T-helper 1 cell treated with Interleukin-12 subunit alpha and Interleukin-12 subunit beta and Interleukin-4 antibody, amounts not matched to agents 30 μg/mL and 1 μg/mL, for 36 hours (primary cell): ENCODE measurements at regions not wholly inside any gene's neighbourhood (a gene's known extent, or its start where the extent isn't known, plus 50 kb on each side); places are given as distances from the start of the nearest gene placed in this dataset.

Experiments
- H3K27ac Mint-ChIP-seq: one replicate; pipeline ENCODE4 v1.8.0; 2021; ENCODE audit warnings: mild to moderate bottlenecking, mixed read lengths
- H3K27me3 Mint-ChIP-seq: one replicate; pipeline ENCODE4 v1.8.0; 2021; ENCODE audit warnings: low read depth, mixed read lengths
- H3K36me3 Mint-ChIP-seq: one replicate; pipeline ENCODE4 v1.8.0; 2021; ENCODE audit warnings: low read depth, mixed read lengths
- H3K4me1 Mint-ChIP-seq: one replicate; pipeline ENCODE4 v1.8.0; 2021; ENCODE audit warnings: low read depth, mixed read lengths
- H3K4me3 Mint-ChIP-seq: one replicate; pipeline ENCODE4 v1.8.0; 2021; ENCODE audit warnings: mild to moderate bottlenecking, moderate library complexity, mixed read lengths
- H3K9me3 Mint-ChIP-seq: one replicate; pipeline ENCODE4 v1.8.0; 2021; ENCODE audit warnings: mixed read lengths

DNA sequence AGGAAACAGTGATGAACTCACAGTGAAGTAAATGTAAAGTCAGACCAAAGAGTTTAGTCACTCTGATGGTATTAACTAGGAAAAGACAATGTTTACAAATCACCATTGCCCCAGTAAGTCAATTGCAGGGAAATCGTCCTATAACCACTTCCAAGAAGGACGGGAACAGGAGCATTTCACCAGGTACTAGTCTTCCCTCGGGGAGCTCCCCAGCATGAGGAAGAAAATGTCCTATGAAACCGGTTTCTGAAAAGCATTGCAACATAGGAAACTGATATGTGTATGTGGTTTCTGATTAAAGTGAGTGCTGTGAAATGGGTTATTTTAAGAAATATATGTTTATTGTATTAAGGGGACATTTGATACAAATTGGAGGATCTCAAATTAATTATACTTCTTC is 626.7 kb upstream of the ADAMTS16 start:
- Mint-ChIP-seq H3K27me3 (no peaks in the 10 kb centered on the region), H3K4me1 (no peaks in the 10 kb centered on the region), H3K27ac (no peak overlapping the region), H3K4me3 (no peak overlapping the region), H3K9me3 (peaks cover 5% of the 10 kb centered on the region), H3K36me3 (no peaks in the 10 kb centered on the region)

DNA sequence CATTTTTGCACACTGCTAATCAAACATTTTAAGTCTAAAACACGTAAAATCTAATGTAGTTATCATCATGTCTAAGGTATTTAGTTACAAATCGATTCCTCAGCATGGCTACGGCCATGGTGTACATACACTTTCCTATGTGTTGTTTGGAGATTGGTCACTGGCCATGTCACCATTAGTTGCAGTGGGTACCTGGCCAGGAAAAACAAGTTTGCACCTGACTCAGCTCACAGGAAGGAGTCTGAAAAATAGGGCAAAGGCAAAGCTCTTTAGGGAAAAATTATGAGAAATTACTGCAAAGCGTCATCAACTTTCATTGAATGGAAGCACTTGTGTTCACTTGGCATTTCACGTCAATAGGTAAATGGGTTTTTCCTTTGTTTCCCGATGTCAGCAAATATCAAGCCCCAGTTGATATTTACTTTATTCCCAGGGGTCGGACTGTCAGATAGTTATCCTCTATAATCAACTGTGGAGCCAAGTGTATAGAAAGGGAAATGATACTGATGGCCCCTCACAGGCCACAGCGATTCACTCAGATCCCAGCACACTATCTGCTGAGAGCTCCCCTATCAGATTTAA is 626.0 kb upstream of the ADAMTS16 start:
- Mint-ChIP-seq H3K27me3 (no peaks in the 10 kb centered on the region), H3K27ac (no peak overlapping the region), H3K9me3 (peaks cover 5% of the 10 kb centered on the region), H3K4me1 (no peaks in the 10 kb centered on the region), H3K36me3 (no peaks in the 10 kb centered on the region), H3K4me3 (no peak overlapping the region)

DNA sequence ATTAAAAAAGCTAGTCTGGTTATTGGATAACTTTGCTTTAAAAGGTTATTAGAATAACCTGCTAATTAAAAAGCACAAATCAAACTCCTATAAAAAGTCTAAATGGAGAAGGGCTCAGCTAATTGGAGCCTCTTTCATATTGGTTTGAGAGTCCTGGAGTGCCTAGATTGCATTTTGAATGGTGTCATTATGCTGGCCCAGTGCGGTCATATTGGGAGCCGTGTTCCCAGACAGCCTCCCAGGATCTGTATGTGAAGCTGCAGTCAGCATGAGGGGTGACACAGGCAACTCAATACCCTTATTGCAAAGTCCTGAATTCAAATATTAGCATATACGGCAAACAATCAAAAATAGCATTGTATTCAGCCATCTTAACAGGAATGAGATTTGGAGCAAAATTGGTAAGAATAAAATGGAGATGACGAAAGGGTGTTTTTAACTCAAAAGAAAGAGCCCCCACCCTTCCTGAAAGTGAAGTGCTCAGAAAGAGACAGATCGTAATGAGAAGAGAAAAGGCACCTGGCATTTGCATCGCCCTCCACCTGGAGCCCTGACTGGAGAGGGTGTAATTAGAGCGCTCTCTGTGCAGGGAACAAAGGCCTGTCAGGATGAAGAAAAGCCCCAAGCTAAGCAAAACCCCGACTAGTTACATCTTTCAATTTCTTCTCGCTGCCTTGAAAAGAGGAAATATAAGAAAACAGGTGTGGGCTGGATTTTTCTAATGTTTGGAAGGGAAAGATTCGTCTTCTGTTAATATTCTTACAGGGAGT is 621.0 kb upstream of the ADAMTS16 start:
- peaks cover 13% of the 10 kb centered on the region for H3K9me3 Mint-ChIP-seq
- no peak overlapping the region for H3K27ac Mint-ChIP-seq
- no peak overlapping the region for H3K4me3 Mint-ChIP-seq
- H3K36me3 Mint-ChIP-seq = no peaks in the 10 kb centered on the region
- no peaks in the 10 kb centered on the region for H3K27me3 Mint-ChIP-seq
- no peaks in the 10 kb centered on the region for H3K4me1 Mint-ChIP-seq

DNA sequence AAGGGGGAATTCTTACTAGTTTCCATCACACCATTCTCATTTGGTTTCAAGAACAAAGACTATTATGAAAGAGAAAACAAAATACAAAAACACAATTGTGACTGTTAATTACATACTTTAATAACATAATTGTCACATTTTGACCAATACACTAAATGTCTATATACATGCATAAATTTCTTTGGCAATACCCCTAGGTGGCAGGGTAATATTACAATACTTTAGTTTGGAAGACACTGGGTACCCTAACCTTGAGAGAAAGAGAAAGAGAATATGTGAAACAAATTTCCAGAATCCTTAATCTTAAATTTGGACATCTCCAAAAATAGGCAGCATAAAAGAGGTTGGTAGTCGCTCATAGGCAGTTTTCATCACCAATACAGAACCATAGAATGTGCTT is 619.6 kb upstream of the ADAMTS16 start:
- no peaks in the 10 kb centered on the region for H3K36me3 Mint-ChIP-seq
- no peaks in the 10 kb centered on the region for H3K4me1 Mint-ChIP-seq
- H3K4me3 Mint-ChIP-seq = no peak overlapping the region
- H3K9me3 Mint-ChIP-seq = peaks cover 13% of the 10 kb centered on the region
- no peak overlapping the region for H3K27ac Mint-ChIP-seq
- no peaks in the 10 kb centered on the region for H3K27me3 Mint-ChIP-seq

DNA sequence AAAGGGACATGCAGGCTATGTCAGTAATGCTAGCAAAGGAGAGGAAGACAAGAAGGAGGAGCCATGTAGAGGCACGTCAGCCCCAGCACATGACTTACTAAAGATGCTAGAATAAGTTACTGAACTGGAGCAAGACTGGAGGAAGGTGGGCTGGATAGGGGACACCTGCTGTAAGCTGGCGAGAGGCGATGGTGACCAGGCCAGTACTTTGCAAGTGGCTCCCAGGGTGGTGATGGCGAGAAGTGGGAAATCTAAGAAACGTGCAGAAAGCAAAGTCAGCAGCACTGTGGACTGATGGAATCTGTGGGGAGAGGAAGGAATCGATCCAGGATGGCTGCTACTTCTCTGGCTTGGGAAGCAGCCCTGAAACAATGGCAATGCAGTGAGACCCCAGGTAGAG is 617.1 kb upstream of the ADAMTS16 start:
- Mint-ChIP-seq H3K4me3 (no peak overlapping the region), H3K9me3 (peaks cover 13% of the 10 kb centered on the region), H3K36me3 (no peaks in the 10 kb centered on the region), H3K27ac (no peak overlapping the region), H3K4me1 (no peaks in the 10 kb centered on the region), H3K27me3 (no peaks in the 10 kb centered on the region)

DNA sequence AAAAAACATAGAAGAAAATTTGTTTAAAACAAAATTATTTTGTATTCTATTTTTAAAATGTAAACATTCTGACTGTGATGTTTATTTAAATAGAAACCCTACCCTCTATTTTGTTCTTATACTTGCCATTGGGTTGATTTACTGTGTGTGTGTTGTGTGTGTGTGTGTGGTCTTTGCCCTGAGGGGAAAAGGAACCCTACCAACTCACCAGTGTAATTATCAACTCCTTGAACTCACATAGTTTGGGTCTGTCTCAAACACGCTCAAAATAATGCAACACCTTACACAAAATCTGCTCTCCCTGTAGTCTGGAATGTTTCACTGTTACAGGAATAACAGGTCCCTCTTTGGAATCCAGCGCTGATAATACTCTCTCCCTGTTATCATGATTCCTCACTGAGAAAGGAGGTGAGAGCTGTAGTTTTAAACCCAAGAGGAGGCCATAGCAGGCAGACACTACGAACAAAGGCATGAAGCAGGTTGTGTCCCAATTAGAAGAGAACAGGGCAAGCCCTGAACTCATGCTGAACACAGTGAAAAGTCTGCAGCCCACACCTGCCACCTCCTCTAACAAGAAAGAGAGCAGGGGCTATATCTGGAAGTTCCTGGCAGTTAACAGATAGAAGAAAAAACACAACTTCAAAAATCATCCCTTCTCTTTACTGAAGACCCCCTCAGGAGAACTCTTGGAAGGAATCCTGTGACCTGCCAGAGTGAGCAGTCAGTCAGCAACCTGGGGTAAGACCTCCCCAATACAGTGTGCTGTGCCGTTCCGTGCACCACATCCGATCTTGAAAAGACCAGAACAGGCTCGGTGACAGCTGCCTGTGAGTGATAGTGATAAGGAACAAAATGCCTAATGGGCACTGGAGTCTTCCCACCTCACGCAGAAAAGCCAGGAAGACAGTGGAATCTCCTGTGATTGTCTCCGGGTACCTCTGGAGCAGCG is 608.1 kb upstream of the ADAMTS16 start:
- no peaks in the 10 kb centered on the region for H3K4me1 Mint-ChIP-seq
- no peak overlapping the region for H3K27ac Mint-ChIP-seq
- no peaks in the 10 kb centered on the region for H3K36me3 Mint-ChIP-seq
- H3K27me3 Mint-ChIP-seq = no peaks in the 10 kb centered on the region
- peaks cover 5% of the 10 kb centered on the region for H3K9me3 Mint-ChIP-seq
- H3K4me3 Mint-ChIP-seq = no peak overlapping the region

DNA sequence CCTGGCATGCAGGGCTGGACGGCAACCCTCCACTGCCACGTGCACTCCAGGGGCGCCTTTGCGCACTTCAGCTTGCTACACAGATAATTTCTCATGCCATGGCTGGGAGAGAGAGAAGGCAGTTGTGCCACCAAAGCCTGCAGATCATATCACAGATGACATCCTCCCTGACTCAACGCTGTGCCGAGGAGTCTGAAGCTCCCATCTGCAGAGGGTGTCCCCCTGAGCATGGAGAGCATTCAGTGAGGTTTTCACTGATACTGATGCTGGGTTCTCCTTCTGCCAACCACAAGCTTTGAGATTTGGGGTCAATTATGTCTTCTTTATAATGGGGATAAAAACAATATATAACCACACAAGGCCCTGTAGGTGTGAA is 607.4 kb upstream of the ADAMTS16 start:
- peaks cover 5% of the 10 kb centered on the region for H3K9me3 Mint-ChIP-seq
- H3K27ac Mint-ChIP-seq = no peak overlapping the region
- H3K36me3 Mint-ChIP-seq = no peaks in the 10 kb centered on the region

DNA sequence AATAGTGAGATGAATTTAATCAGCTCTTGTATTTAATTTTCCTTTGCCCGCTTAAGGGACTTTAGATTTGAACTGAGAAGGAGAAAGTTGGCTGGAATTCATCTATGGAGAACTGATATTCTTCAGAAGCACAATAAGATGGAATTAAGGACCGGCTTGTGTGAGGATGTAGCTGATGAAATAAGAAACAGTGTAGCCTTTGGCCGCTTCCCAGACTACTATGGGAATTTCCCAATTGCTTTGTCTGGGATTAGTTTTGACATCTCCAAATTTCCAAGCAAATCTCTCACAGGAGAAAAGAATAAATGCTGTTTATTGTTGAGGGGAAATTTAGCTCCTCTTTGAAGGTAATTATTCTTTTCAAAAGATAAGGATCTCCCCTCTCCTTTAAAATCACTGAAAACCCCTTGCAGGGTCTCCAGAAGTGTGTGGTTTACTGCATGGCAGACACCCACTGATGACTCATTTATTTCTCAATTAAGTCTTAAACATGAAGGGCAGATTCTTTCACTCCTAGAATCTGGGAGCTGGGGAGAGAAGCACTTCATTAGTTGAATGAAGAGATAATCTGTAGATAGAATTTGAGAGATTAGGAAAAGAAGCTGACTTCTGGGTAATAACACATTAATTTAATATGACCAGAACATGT is 606.5 kb upstream of the ADAMTS16 start:
- H3K27ac Mint-ChIP-seq = no peak overlapping the region
- no peaks in the 10 kb centered on the region for H3K4me1 Mint-ChIP-seq
- peaks cover 9% of the 10 kb centered on the region for H3K9me3 Mint-ChIP-seq
- no peak overlapping the region for H3K4me3 Mint-ChIP-seq
- H3K36me3 Mint-ChIP-seq = no peaks in the 10 kb centered on the region
- H3K27me3 Mint-ChIP-seq = no peaks in the 10 kb centered on the region

More for the DNA sequence above, 607.4 kb upstream of the ADAMTS16 start:
- H3K27me3 Mint-ChIP-seq = no peaks in the 10 kb centered on the region
- H3K4me3 Mint-ChIP-seq = no peak overlapping the region
- H3K4me1 Mint-ChIP-seq = no peaks in the 10 kb centered on the region

DNA sequence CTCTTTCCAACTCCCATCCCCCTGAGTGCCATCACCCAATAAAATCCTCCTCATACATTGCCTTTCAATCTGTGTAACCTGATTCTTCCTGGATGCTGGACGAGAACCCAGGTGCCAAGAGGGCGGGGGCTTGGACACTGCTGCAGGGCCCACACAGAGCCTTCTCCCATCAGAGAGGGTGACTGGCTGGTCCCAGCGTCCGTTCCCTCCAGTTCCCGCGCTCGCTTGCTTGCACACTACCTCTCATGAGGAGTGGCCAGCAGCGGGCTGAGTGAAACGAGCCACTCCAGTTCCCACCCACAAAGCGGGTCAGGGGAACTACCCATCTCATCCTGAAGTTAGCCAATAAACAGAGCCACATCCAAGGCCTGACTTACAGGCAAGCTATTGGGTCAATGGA is 602.6 kb upstream of the ADAMTS16 start:
- Mint-ChIP-seq H3K4me1 (no peaks in the 10 kb centered on the region), H3K36me3 (no peaks in the 10 kb centered on the region), H3K27me3 (no peaks in the 10 kb centered on the region), H3K27ac (no peak overlapping the region), H3K9me3 (peaks cover 20% of the 10 kb centered on the region), H3K4me3 (no peak overlapping the region)

DNA sequence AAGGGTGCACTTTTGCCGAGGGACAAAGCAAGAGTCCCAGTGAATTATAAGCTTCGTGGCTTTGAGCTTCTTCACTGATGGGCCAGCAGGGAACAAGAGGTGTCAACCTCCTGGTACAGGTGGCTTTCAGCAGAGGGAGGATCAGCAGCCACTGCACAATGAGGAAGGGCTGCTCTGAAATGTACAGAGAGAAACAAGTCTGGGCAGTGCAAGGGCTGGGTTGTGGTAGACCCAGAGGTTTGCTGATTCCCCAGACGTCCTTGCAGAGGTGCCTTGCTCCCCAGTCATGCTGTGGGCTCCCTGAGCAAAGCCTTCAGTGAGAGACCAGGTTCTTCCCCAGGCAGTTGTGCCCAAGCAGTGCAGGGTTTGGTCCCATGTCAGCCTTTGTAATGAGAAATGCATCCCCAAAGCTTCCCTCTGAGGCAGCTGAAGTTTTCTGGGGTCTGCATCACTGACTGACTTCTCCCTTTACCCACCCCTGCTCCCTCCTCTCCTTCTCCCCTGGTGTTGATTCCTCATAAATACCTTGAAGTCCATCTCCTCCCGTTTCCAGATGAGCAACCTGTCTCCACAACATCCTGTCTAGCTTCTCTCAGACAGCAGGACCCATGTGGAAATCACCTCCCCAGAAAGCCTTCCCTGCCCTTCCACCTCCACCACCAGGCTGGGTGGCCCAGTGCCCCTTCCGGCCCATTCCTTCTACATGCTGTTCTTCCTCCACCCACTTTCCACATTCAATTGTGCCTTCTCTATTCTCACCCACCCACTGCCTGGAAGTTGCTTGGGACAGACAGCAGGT is 599.6 kb upstream of the ADAMTS16 start:
- H3K36me3 Mint-ChIP-seq = no peaks in the 10 kb centered on the region
- no peaks in the 10 kb centered on the region for H3K4me1 Mint-ChIP-seq
- no peak overlapping the region for H3K27ac Mint-ChIP-seq
- peaks cover 25% of the 10 kb centered on the region for H3K9me3 Mint-ChIP-seq
- H3K27me3 Mint-ChIP-seq = no peaks in the 10 kb centered on the region
- H3K4me3 Mint-ChIP-seq = no peak overlapping the region

DNA sequence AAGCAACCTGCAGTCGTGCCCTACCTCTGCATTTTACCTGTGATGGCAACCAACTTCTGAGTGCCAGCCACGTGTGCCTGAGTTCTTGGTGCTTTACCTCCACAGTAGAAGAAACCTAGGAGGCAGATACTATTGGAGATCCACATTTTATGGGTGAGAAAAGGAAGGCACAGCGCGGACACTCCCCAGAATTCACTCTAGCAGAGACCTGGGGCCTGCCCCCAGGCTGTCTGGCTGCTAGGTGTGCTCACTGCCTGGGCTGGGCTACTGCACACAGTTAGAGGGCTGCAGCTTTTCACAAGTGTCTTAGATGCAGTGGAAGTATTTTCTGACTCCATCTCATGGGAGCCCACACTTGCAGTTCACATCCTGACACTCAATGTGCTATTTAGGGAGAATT is 598.8 kb upstream of the ADAMTS16 start:
- Mint-ChIP-seq H3K36me3 (no peaks in the 10 kb centered on the region), H3K4me3 (no peak overlapping the region), H3K9me3 (peaks cover 21% of the 10 kb centered on the region), H3K27me3 (no peaks in the 10 kb centered on the region), H3K27ac (no peak overlapping the region), H3K4me1 (no peaks in the 10 kb centered on the region)

DNA sequence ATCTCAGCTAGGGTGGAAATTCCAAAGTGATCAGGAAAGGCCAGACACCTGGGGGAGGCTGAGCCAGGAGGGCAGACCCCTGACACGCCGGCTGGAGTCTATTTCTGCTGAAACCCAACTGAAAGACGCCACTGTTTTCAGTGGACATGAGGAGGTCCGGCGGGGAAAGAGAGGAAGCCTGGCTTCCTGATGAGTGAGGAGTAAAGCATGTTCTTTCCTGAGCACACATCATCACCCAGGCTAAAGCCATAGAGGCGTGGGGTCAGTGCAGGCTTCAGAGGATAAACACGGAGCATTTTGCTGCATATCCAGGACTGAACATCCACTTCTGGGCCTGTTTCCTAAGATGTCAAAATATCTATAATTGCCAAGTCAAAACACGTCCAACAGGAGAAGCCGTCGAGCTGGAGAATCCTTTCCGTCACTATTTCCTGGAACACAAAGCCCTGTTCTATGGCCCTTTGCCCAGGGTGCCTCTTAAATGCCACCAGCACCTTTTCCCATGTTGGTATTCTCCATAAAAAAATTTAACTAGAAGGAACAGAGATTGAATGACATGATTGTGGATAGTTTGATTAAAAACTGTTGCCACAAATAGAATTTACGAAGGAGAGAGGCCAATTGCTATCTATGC is 597.9 kb upstream of the ADAMTS16 start:
- Mint-ChIP-seq H3K36me3 (no peaks in the 10 kb centered on the region), H3K27ac (no peak overlapping the region), H3K4me1 (no peaks in the 10 kb centered on the region), H3K4me3 (no peak overlapping the region), H3K9me3 (peaks cover 21% of the 10 kb centered on the region), H3K27me3 (no peaks in the 10 kb centered on the region)

DNA sequence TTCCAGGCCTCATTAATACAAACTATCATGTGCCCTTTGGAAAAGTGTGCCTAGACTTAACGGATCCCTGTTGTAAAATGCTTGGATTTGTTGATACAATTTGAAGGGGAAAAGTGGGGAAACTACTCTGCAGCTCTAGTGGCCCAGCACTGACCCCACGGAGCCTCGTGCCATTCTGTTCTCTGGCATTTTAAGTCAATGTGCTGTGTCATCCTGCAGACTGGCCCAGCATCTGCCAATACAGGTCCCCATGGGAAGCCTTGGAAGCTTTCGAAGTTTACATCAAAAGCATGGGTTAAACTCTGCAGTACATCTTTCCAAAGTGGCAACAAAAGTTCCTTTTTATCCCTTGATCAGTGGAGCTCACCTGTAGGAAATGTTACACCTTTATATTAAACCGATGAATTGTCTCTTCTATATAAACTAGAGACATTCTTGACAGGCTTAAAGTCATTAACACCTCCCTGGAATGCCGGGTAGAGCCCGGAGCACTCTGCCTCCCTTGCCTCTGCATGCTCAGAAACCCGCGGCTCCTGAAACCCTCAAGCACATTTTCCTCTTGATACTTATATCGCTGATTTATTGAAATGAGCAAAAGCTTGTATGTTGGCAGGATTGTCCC is 596.0 kb upstream of the ADAMTS16 start:
- Mint-ChIP-seq H3K36me3 (no peaks in the 10 kb centered on the region), H3K27me3 (no peaks in the 10 kb centered on the region), H3K9me3 (peaks cover 19% of the 10 kb centered on the region), H3K4me3 (no peak overlapping the region), H3K4me1 (no peaks in the 10 kb centered on the region), H3K27ac (no peak overlapping the region)
